CD4-positive, alpha-beta memory T cell (primary cell): ENCODE measurements at regions not wholly inside any gene's neighbourhood (a gene's known extent, or its start where the extent isn't known, plus 50 kb on each side); places are given as distances from the start of the nearest gene placed in this dataset.
"Not testable (repeated sequence)": the region's sequence is repeated elsewhere in the genome, so short reads cannot be mapped to it uniquely, and the experiment has no call there.

Experiments used
- CTCF ChIA-PET: fragments of 350-600 bp; sonication (Branson Sonifier 250); formaldehyde crosslinking; loops from one replicate; lab custom pipeline; 2021; ENCODE audit warnings: inconsistent platforms; ENCODE audit not compliant: partially characterized antibody; lab: Charles Lee
- POLR2A ChIA-PET: fragments of 350-600 bp; sonication (Branson Sonifier 250); formaldehyde crosslinking; loops from one replicate; lab custom pipeline; 2021; ENCODE audit not compliant: partially characterized antibody; lab: Charles Lee
- DNase-seq, 5 donors: peaks; one replicate each; pipeline versions ENCODE4 v3.0.0 to v3.0.0-alpha.2; 2020 to 2022; ENCODE audit warnings: mixed read lengths in 1 of 5
- H3K27ac ChIP-seq: one replicate; pipeline ENCODE4 v1.7.0; 2013; ENCODE audit warnings: low read depth, low read length
- H3K27me3 ChIP-seq: 2 replicates; pipeline ENCODE4 v1.7.0; 2013; ENCODE audit warnings: mild to moderate bottlenecking, low read length, moderate library complexity; ENCODE audit not compliant: insufficient read depth
- H3K36me3 ChIP-seq: 2 replicates; pipeline ENCODE4 v1.7.0; 2013; ENCODE audit warnings: mild to moderate bottlenecking, low read length, moderate library complexity; ENCODE audit not compliant: insufficient read depth
- H3K4me1 ChIP-seq: 2 replicates; pipeline ENCODE4 v1.7.0; 2013; ENCODE audit warnings: mild to moderate bottlenecking, low read length, moderate library complexity; ENCODE audit not compliant: insufficient read depth
- H3K4me3 ChIP-seq, 2 donors: one replicate each; pipeline ENCODE4 v1.7.0; 2013; ENCODE audit warnings: low read length in 2 of 2, mild to moderate bottlenecking in 1 of 2
- H3K9me3 ChIP-seq, 2 donors: one replicate each; pipeline ENCODE4 v1.7.0; 2013; ENCODE audit warnings: low read length in 2 of 2, control low read depth in 1 of 2; ENCODE audit not compliant: control insufficient read depth in 1 of 2
- H3K27ac Mint-ChIP-seq, 7 donors: one replicate each; pipeline ENCODE4 v1.8.0; 2020 to 2021; ENCODE audit warnings: mixed read lengths in 7 of 7, mild to moderate bottlenecking in 6 of 7, inconsistent platforms in 3 of 7, moderate library complexity in 3 of 7
- H3K27me3 Mint-ChIP-seq, 2 donors: one replicate each; pipeline ENCODE4 v1.8.0; 2020 to 2021; ENCODE audit warnings: mixed read lengths in 2 of 2
- H3K36me3 Mint-ChIP-seq, 2 donors: one replicate each; pipeline ENCODE4 v1.8.0; 2020 to 2021; ENCODE audit warnings: mixed read lengths in 2 of 2, inconsistent platforms in 1 of 2, mild to moderate bottlenecking in 1 of 2
- H3K4me1 Mint-ChIP-seq, 4 donors: one replicate each; pipeline ENCODE4 v1.8.0; 2020 to 2021; ENCODE audit warnings: mixed read lengths in 4 of 4, mild to moderate bottlenecking in 1 of 4
- H3K4me3 Mint-ChIP-seq, 8 donors: one replicate each; pipeline ENCODE4 v1.8.0; 2020 to 2021; ENCODE audit warnings: mixed read lengths in 8 of 8, mild to moderate bottlenecking in 7 of 8, moderate library complexity in 6 of 8, inconsistent platforms in 3 of 8
- H3K9me3 Mint-ChIP-seq, 8 donors: one replicate each; pipeline ENCODE4 v1.8.0; 2020 to 2021; ENCODE audit warnings: mixed read lengths in 8 of 8, mild to moderate bottlenecking in 5 of 8, inconsistent platforms in 3 of 8, moderate library complexity in 1 of 8
- intact Hi-C: fragments of 100-400 bp; cut with micrococcal nuclease; formaldehyde crosslinking; loops from one replicate; pipeline ENCODE4 v1.15.1; 2023

DNA sequence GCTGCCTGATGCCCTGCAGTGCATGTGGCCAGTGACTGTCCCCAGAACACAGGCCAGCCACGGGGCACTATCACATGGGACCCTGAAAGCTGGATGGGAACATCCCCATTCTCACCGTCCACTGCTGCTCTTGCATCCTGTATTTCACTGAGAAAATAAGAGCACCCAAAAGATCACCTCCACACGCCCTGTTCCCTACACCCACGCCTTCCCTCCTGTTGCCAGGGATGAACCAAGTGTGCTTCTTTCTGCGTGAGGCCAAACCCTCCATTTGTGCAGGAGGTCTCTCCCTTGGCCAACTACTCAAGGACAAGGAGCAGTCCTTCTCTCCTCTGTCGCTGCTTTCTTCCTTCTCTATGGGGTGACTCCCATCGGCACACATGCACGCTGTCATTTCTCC, 118.3 kb downstream of the LRRC37A3 start:
- H3K36me3 ChIP-seq, H3K4me3 Mint-ChIP-seq, H3K9me3 ChIP-seq, DNase-seq, H3K4me1 ChIP-seq, H3K27me3 ChIP-seq, H3K4me3 ChIP-seq, POLR2A ChIA-PET, H3K27me3 Mint-ChIP-seq, H3K27ac ChIP-seq, intact Hi-C loops, H3K9me3 Mint-ChIP-seq, CTCF ChIA-PET: not testable (repeated sequence)
- Mint-ChIP-seq H3K36me3 (peaks cover 23 to 36% of the 10 kb centered on the region in 2 donors), H3K4me1 (peaks cover 3 to 18% (median 8%) of the 10 kb centered on the region in 4 donors), H3K27ac (peak overlapping the region in 5 of 7 donors; percentile 25 to 57 (median 30))

DNA sequence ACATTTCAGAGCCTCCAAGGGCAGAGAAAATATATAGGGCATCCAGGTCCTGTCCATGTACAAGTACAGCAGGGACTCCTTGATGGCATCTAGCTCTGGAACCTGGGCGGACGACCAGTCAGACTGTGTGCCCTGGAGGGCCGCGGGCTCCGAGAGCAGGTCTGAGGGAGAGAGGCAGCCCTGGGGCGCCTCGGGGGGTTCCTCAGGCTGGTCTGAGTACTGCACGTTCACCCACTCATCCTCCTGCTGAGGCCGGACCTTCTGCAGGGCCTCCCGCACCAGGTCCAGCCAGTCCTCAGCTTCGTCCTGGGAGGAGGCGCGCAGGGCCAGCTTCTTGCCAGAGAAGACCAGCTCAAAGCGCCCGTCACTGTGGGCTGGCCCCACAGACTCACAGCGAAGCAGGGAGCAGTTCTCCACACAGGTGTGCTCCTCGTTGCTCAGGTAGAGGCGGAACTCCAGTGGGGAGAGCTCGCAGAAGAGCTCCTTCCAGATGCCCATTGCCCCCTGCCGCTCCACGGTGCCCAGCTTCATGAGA, 118.8 kb downstream of the LRRC37A3 start:
- H3K27ac ChIP-seq, CTCF ChIA-PET, H3K27ac Mint-ChIP-seq, H3K27me3 Mint-ChIP-seq, DNase-seq, H3K4me3 Mint-ChIP-seq, POLR2A ChIA-PET, H3K4me1 ChIP-seq, H3K4me3 ChIP-seq, intact Hi-C loops, H3K36me3 ChIP-seq, H3K27me3 ChIP-seq, H3K9me3 ChIP-seq, H3K9me3 Mint-ChIP-seq: not testable (repeated sequence)
- H3K4me1 Mint-ChIP-seq: peaks cover 0 to 18% (median 6%) of the 10 kb centered on the region in 4 donors
- H3K36me3 Mint-ChIP-seq: peaks cover 20 to 33% of the 10 kb centered on the region in 2 donors

DNA sequence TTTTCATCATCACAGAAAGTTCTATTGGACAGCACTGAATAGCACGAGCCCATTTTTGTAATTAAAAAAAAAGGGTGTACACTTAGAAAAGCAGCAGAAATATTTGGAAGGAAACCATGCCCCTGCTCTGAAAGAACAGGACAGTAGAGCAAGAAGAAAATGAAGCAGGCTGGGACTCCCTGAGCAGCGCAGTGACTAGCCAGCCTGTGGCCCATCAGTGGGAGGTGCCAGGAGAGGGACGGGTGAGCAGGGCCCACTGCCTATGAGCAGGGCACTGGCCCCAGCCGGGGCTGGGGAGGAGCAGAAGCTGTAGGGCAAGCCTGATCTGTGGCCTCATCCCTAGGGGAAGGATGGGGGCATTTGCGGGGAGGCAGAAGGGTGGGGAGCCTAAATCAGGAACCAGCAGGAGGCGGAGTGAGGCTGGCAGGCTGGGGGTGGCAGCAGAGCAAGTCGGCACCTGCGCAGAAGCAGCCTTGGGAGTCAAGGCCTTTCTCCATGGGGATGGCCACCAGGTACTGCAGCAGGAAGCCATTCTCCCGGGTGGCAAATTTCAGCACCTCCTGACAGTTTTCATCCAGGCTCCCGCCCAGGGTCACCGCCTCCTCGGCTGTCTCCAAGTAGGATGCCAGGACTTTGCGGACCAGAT, 119.6 kb downstream of the LRRC37A3 start:
- DNase-seq, H3K4me3 ChIP-seq, H3K4me3 Mint-ChIP-seq, H3K36me3 ChIP-seq, CTCF ChIA-PET, H3K27me3 Mint-ChIP-seq, H3K27ac ChIP-seq, H3K9me3 Mint-ChIP-seq, H3K9me3 ChIP-seq, POLR2A ChIA-PET, H3K4me1 ChIP-seq, intact Hi-C loops, H3K27me3 ChIP-seq: not testable (repeated sequence)
- Mint-ChIP-seq H3K4me1 (peaks cover 0 to 18% (median 9%) of the 10 kb centered on the region in 4 donors), H3K27ac (peak overlapping the region in 1 of 7 donors; percentile 18), H3K36me3 (peaks cover 25 to 39% of the 10 kb centered on the region in 2 donors)

GRCh38 chr17:64798961-64799360, 120.3 kb downstream of the LRRC37A3 start:
- H3K4me3 ChIP-seq, H3K4me1 ChIP-seq, H3K27ac ChIP-seq, DNase-seq, POLR2A ChIA-PET, H3K9me3 Mint-ChIP-seq, CTCF ChIA-PET, intact Hi-C loops, H3K9me3 ChIP-seq, H3K27me3 Mint-ChIP-seq, H3K27ac Mint-ChIP-seq, H3K36me3 ChIP-seq, H3K27me3 ChIP-seq: not testable (repeated sequence)
- Mint-ChIP-seq H3K4me1 (peaks cover 0 to 20% (median 9%) of the 10 kb centered on the region in 4 donors), H3K4me3 (peak overlapping the region in 1 of 8 donors; percentile 34), H3K36me3 (peaks cover 26 to 43% of the 10 kb centered on the region in 2 donors)

DNA sequence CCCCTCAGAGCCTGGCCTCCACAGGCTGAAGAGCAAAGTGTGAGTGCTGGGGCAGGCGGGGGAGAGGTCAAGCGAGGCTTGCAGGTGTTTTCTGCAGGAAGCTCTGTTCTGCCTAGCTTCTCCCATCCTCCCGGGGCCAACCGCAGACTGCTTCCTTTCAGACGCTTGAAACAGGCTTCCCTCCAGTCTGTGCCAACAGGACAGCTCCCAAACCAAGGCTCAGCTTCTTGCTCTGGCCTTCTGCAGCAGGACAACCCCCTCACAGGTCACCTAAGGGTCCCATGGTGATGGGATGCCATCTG, 120.8 kb downstream of the LRRC37A3 start:
- H3K9me3 ChIP-seq, H3K27me3 Mint-ChIP-seq, intact Hi-C loops, H3K27me3 ChIP-seq, H3K9me3 Mint-ChIP-seq, H3K4me1 ChIP-seq, H3K27ac ChIP-seq, POLR2A ChIA-PET, H3K36me3 ChIP-seq, DNase-seq, H3K4me3 ChIP-seq, CTCF ChIA-PET: not testable (repeated sequence)
- peaks cover 26 to 41% of the 10 kb centered on the region in 2 donors for H3K36me3 Mint-ChIP-seq
- H3K4me1 Mint-ChIP-seq: peaks cover 0 to 22% (median 9%) of the 10 kb centered on the region in 4 donors
- peak overlapping the region in 1 of 8 donors; percentile 34 for H3K4me3 Mint-ChIP-seq
- peak overlapping the region in 1 of 7 donors; percentile 43 for H3K27ac Mint-ChIP-seq

- Mint-ChIP-seq H3K36me3 (peaks cover 23 to 37% of the 10 kb centered on the region in 2 donors), H3K27ac (peak overlapping the region in 1 of 7 donors; percentile 16), H3K4me1 (peaks cover 4 to 26% (median 13%) of the 10 kb centered on the region in 4 donors), H3K4me3 (peak overlapping the region in 1 of 8 donors; percentile 22)
- H3K36me3 ChIP-seq, DNase-seq, intact Hi-C loops, H3K27me3 ChIP-seq, H3K9me3 ChIP-seq, POLR2A ChIA-PET, CTCF ChIA-PET, H3K9me3 Mint-ChIP-seq, H3K27ac ChIP-seq, H3K4me1 ChIP-seq, H3K27me3 Mint-ChIP-seq, H3K4me3 ChIP-seq: not testable (repeated sequence)
These were observed 121.4 kb downstream of the LRRC37A3 start for GRCh38 chr17:64797746-64798488.

GRCh38 chr17:64795342-64795741, 123.9 kb downstream of the LRRC37A3 start:
- Mint-ChIP-seq H3K36me3 (peaks cover 22 to 32% of the 10 kb centered on the region in 2 donors), H3K27ac (peak overlapping the region in 3 of 7 donors; percentile 20 to 64 (median 57)), H3K4me1 (peaks cover 16 to 45% (median 18%) of the 10 kb centered on the region in 4 donors)
- H3K36me3 ChIP-seq, H3K27ac ChIP-seq, CTCF ChIA-PET, H3K9me3 ChIP-seq, H3K4me3 ChIP-seq, H3K27me3 ChIP-seq, H3K9me3 Mint-ChIP-seq, H3K27me3 Mint-ChIP-seq, intact Hi-C loops, DNase-seq, H3K4me3 Mint-ChIP-seq, POLR2A ChIA-PET: not testable (repeated sequence)
- H3K4me1 ChIP-seq: peaks cover 18% of the 10 kb centered on the region
